Mesenchymal stem cell (in vitro differentiated cells and primary cell): ENCODE measurements at regions not wholly inside any gene's neighbourhood (a gene's known extent, or its start where the extent isn't known, plus 50 kb on each side); places are given as distances from the start of the nearest gene placed in this dataset.

Experiments used
- DNase-seq: peaks from one replicate; pipeline ENCODE4 v3.0.0-alpha.2; 2013
- H2AFZ ChIP-seq: one replicate; pipeline ENCODE4 v1.6.1; 2013; ENCODE audit warnings: low read depth, mild to moderate bottlenecking, control low read depth, inconsistent platforms, low read length, moderate library complexity
- H2AK5ac ChIP-seq: 2 replicates; pipeline ENCODE4 v1.6.1; 2013; ENCODE audit warnings: low read length, moderate library complexity, mild to moderate bottlenecking, inconsistent platforms; ENCODE audit not compliant: severe bottlenecking
- H2BK120ac ChIP-seq: one replicate; pipeline ENCODE4 v1.6.1; 2013; ENCODE audit warnings: low read depth, mild to moderate bottlenecking, inconsistent platforms, low read length, moderate library complexity
- H2BK12ac ChIP-seq, 2 experiments: one replicate each; pipeline ENCODE4 v1.6.1; 2013; ENCODE audit warnings: inconsistent platforms in 2 of 2, low read length in 2 of 2, mild to moderate bottlenecking in 2 of 2, moderate library complexity in 2 of 2, control low read depth in 1 of 2
- H2BK15ac ChIP-seq: one replicate; pipeline ENCODE4 v1.6.1; 2013; ENCODE audit warnings: mild to moderate bottlenecking, low read depth, inconsistent platforms; ENCODE audit not compliant: poor library complexity, severe bottlenecking
- H2BK5ac ChIP-seq: 2 replicates; pipeline ENCODE4 v1.6.1; 2013; ENCODE audit warnings: low read depth, mild to moderate bottlenecking, low read length, control low read depth, inconsistent platforms; ENCODE audit not compliant: poor library complexity, severe bottlenecking
- H3K14ac ChIP-seq, 2 experiments: one replicate each; pipeline ENCODE4 v1.6.1; 2013; ENCODE audit warnings: inconsistent platforms in 2 of 2, low read length in 2 of 2, control low read depth in 1 of 2, mild to moderate bottlenecking in 1 of 2, moderate library complexity in 1 of 2
- H3K18ac ChIP-seq, 2 experiments: one replicate each; pipeline ENCODE4 v1.6.1; 2013; ENCODE audit warnings: inconsistent platforms in 2 of 2, low read length in 2 of 2, control low read depth in 1 of 2, low read depth in 1 of 2, mild to moderate bottlenecking in 1 of 2
- H3K23ac ChIP-seq, 2 experiments: one replicate each; pipeline ENCODE4 v1.6.1; 2013; ENCODE audit warnings: inconsistent platforms in 2 of 2, low read length in 2 of 2, mild to moderate bottlenecking in 2 of 2, moderate library complexity in 2 of 2, control low read depth in 1 of 2
- H3K27ac ChIP-seq: 2 replicates; pipeline ENCODE4 v1.5.1; 2013; ENCODE audit warnings: mild to moderate bottlenecking, moderate library complexity, low read length, control low read depth, inconsistent platforms; ENCODE audit not compliant: poor library complexity, severe bottlenecking
- H3K27me3 ChIP-seq, 2 experiments: 2 replicates each; pipeline versions ENCODE4 v1.6.1 to v1.7.0; 2013; ENCODE audit warnings: low read length in 2 of 2, mild to moderate bottlenecking in 2 of 2, moderate library complexity in 2 of 2, control low read depth in 1 of 2, inconsistent platforms in 1 of 2; ENCODE audit not compliant: control insufficient read depth in 1 of 2, insufficient read depth in 1 of 2
- H3K36me3 ChIP-seq, 2 experiments: 2 replicates each; pipeline versions ENCODE4 v1.6.1 to v1.7.0; 2013; ENCODE audit warnings: low read length in 2 of 2, control low read depth in 1 of 2, inconsistent platforms in 1 of 2, low read depth in 1 of 2, mild to moderate bottlenecking in 1 of 2; ENCODE audit not compliant: insufficient read depth in 2 of 2, control insufficient read depth in 1 of 2
- H3K4ac ChIP-seq, 2 experiments: one replicate each; pipeline ENCODE4 v1.6.1; 2013; ENCODE audit warnings: inconsistent platforms in 2 of 2, low read length in 2 of 2, mild to moderate bottlenecking in 2 of 2, moderate library complexity in 2 of 2, control low read depth in 1 of 2, low read depth in 1 of 2
- H3K4me1 ChIP-seq: 2 replicates; pipeline ENCODE4 v1.6.1; 2013; ENCODE audit warnings: low read depth, low read length, control low read depth; ENCODE audit not compliant: control insufficient read depth, insufficient read depth
- H3K4me2 ChIP-seq: 2 replicates; pipeline ENCODE4 v1.6.1; 2013; ENCODE audit warnings: low read length, mild to moderate bottlenecking, inconsistent platforms; ENCODE audit not compliant: poor library complexity, severe bottlenecking
- H3K4me3 ChIP-seq, 2 experiments: 2 replicates each; pipeline versions ENCODE4 v1.5.1 to v1.7.0; 2013; ENCODE audit warnings: low read length in 2 of 2, mild to moderate bottlenecking in 2 of 2, control low read depth in 1 of 2, low read depth in 1 of 2; ENCODE audit not compliant: insufficient read depth in 1 of 2
- H3K79me1 ChIP-seq: replicated peaks from 2 replicates; pipeline ENCODE4 v1.6.1; 2013; ENCODE audit warnings: mild to moderate bottlenecking, control low read depth, low read length, inconsistent platforms; ENCODE audit not compliant: poor library complexity, severe bottlenecking
- H3K9ac ChIP-seq: 2 replicates; pipeline ENCODE4 v1.7.0; 2013; ENCODE audit warnings: mild to moderate bottlenecking, low read length, moderate library complexity
- H3K9me3 ChIP-seq: 2 replicates; pipeline ENCODE4 v1.7.0; 2013; ENCODE audit warnings: mild to moderate bottlenecking, low read length; ENCODE audit not compliant: control insufficient read depth
- H4K8ac ChIP-seq: one replicate; pipeline ENCODE4 v1.6.1; 2013; ENCODE audit warnings: inconsistent platforms, mild to moderate bottlenecking, low read length, moderate library complexity
- H4K91ac ChIP-seq: one replicate; pipeline ENCODE4 v1.6.1; 2013; ENCODE audit warnings: mild to moderate bottlenecking, low read length, inconsistent platforms
- WGBS: methylation state at CpG from one replicate; pipeline ENCODE4 v1.1.7; 2013; ENCODE audit warnings: mixed read lengths; 5-methylcytosine and 5-hydroxymethylcytosine counted together

- H3K18ac ChIP-seq, result no peak overlapping the region
- no peak overlapping the region for H3K4me3 ChIP-seq
- DNase-seq, result no peak
- H3K27ac ChIP-seq, result no peak overlapping the region
- no peaks in the 10 kb centered on the region for H3K27me3 ChIP-seq
- H3K14ac ChIP-seq, result no peak overlapping the region
- H2AFZ ChIP-seq, result no peak overlapping the region
- no peaks in the 10 kb centered on the region for H3K79me1 ChIP-seq
- H3K9ac ChIP-seq, result no peak overlapping the region
- H2BK120ac ChIP-seq, result no peak overlapping the region
- H2BK12ac ChIP-seq, result no peak overlapping the region
- no peak overlapping the region for H3K23ac ChIP-seq
- H2AK5ac ChIP-seq, result no peak overlapping the region
- peaks cover 42% of the 10 kb centered on the region for H3K9me3 ChIP-seq
- H2BK15ac ChIP-seq, result no peak overlapping the region
- H3K4ac ChIP-seq, result no peak overlapping the region
- H2BK5ac ChIP-seq, result no peak overlapping the region
- H4K91ac ChIP-seq, result no peak overlapping the region
- H3K4me2 ChIP-seq, result no peak overlapping the region
- H3K36me3 ChIP-seq, result no peaks in the 10 kb centered on the region
- H4K8ac ChIP-seq, result no peak overlapping the region
- H3K4me1 ChIP-seq, result no peaks in the 10 kb centered on the region
Measured at GRCh38 chr2:75261923-75262322, 62.6 kb upstream of the TACR1 start.

- H3K27me3 ChIP-seq, result no peaks in the 10 kb centered on the region
- no peak overlapping the region for H3K9ac ChIP-seq
- H3K36me3 ChIP-seq, result no peaks in the 10 kb centered on the region
- no peak overlapping the region for H2BK5ac ChIP-seq
- H3K14ac ChIP-seq, result no peak overlapping the region
- H3K4me2 ChIP-seq, result no peak overlapping the region
- no peak overlapping the region for H2BK120ac ChIP-seq
- H2BK15ac ChIP-seq, result no peak overlapping the region
- no peak overlapping the region for H2BK12ac ChIP-seq
- no peak overlapping the region for H2AK5ac ChIP-seq
- H3K23ac ChIP-seq, result no peak overlapping the region
- H4K8ac ChIP-seq, result no peak overlapping the region
- no peak overlapping the region for H3K27ac ChIP-seq
- H3K9me3 ChIP-seq, result peaks cover 43% of the 10 kb centered on the region
- no peaks in the 10 kb centered on the region for H3K4me1 ChIP-seq
- no peak overlapping the region for H2AFZ ChIP-seq
- no peak overlapping the region for H3K4ac ChIP-seq
- H3K18ac ChIP-seq, result no peak overlapping the region
- no peaks in the 10 kb centered on the region for H3K79me1 ChIP-seq
- no peak overlapping the region for H3K4me3 ChIP-seq
- no peak overlapping the region for H4K91ac ChIP-seq
- DNase-seq, result no peak
Measured at GRCh38 chr2:75260946-75261345, 61.6 kb upstream of the TACR1 start.

GRCh38 chr2:75258620-75259019 lies 59.3 kb upstream of the TACR1 start:
- H3K14ac ChIP-seq, result no peak overlapping the region
- H2BK5ac ChIP-seq, result no peak overlapping the region
- H3K18ac ChIP-seq, result no peak overlapping the region
- no peak overlapping the region for H3K27ac ChIP-seq
- H3K4me2 ChIP-seq, result no peak overlapping the region
- no peak overlapping the region for H3K23ac ChIP-seq
- no peak overlapping the region for H2BK15ac ChIP-seq
- no peak overlapping the region for H2BK120ac ChIP-seq
- H4K91ac ChIP-seq, result no peak overlapping the region
- no peak overlapping the region for H4K8ac ChIP-seq
- H3K4me1 ChIP-seq, result no peaks in the 10 kb centered on the region
- H2BK12ac ChIP-seq, result no peak overlapping the region
- no peak overlapping the region for H3K9ac ChIP-seq
- no peak overlapping the region for H3K4ac ChIP-seq
- no peak for DNase-seq
- peaks cover 40% of the 10 kb centered on the region for H3K9me3 ChIP-seq
- no peak overlapping the region for H2AK5ac ChIP-seq
- no peaks in the 10 kb centered on the region for H3K36me3 ChIP-seq
- no peaks in the 10 kb centered on the region for H3K27me3 ChIP-seq
- H3K4me3 ChIP-seq, result no peak overlapping the region
- H2AFZ ChIP-seq, result no peak overlapping the region
- H3K79me1 ChIP-seq, result no peaks in the 10 kb centered on the region

GRCh38 chr2:75256485-75256884 lies 57.2 kb upstream of the TACR1 start:
- Histone ChIP-seq H3K18ac (no peak overlapping the region), H3K4me2 (no peak overlapping the region), H3K27me3 (no peaks in the 10 kb centered on the region), H2AK5ac (no peak overlapping the region), H2AFZ (no peak overlapping the region), H3K27ac (no peak overlapping the region), H3K14ac (no peak overlapping the region), H2BK120ac (no peak overlapping the region), H3K4me3 (no peak overlapping the region), H3K23ac (no peak overlapping the region), H4K8ac (no peak overlapping the region), H3K9me3 (peaks cover 40% of the 10 kb centered on the region), H3K79me1 (no peaks in the 10 kb centered on the region), H2BK5ac (no peak overlapping the region), H4K91ac (no peak overlapping the region), H2BK12ac (no peak overlapping the region), H3K4me1 (no peaks in the 10 kb centered on the region), H3K36me3 (no peaks in the 10 kb centered on the region), H3K4ac (no peak overlapping the region), H3K9ac (no peak overlapping the region), H2BK15ac (no peak overlapping the region)
- DNase-seq, result no peak
- 78% methylated on average over 1 of the region's 1 CpG for WGBS
